ENCODE measurements at regions not wholly inside any gene's neighbourhood (a gene's known extent, or its start where the extent isn't known, plus 50 kb on each side); places are given as distances from the start of the nearest gene placed in this dataset.
"Not testable (repeated sequence)": the region's sequence is repeated elsewhere in the genome, so short reads cannot be mapped to it uniquely, and the experiment has no call there.

DNA sequence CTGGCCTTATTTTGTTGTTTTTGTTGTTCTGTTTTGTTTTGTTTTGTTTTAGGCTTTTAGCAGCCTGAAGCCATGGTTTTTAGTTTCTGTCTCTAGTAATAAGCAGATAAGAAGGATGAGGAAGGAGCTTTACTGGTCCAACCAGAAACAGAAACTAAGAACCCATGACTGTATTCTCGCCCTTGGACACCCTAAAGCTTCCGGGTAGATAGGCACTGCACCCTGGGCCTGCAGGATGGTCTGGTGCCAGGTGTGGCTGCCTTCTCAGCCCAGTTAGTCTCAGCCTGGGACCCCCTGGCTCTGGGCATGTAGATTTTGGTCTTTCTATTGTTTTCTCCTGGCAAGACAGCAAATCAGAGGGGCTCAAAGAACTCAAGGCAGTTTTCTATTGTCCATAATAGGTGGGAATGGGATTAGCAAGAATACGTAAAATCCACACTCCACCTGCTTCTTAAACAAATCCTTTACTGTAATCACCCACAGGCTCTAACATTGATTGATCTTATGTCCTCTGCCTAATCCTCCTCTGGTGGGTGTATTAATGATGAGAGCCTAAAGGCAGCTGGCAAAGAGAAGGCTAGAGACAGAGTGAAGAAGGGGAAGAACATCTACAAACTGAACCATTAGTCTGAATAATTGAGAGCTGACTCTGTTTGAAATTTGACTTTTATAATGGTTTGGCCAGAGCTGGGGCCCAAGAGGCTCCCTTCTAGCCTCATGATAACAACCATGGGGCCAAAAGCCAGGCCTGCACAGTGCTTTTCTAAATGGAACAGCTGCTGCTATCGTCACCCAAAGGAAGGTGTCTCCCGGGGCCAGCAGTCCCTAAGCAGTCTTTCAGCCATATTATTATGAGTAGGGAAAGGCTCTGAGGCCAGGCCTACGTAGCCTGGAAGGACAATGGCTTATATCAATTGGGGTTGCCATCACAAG lies 106.8 kb upstream of the ATP1A1 start:
- DNase-seq: peak; percentile 23

- no peak for DNase-seq
These were observed 106.2 kb upstream of the ATP1A1 start for GRCh38 chr1:116266864-116267212.

- peak; percentile 4 for DNase-seq
These were observed 104.8 kb upstream of the ATP1A1 start for GRCh38 chr1:116268211-116268610.

- DNase-seq: no peak
These were observed 102.6 kb upstream of the ATP1A1 start for GRCh38 chr1:116270316-116271057.

DNA sequence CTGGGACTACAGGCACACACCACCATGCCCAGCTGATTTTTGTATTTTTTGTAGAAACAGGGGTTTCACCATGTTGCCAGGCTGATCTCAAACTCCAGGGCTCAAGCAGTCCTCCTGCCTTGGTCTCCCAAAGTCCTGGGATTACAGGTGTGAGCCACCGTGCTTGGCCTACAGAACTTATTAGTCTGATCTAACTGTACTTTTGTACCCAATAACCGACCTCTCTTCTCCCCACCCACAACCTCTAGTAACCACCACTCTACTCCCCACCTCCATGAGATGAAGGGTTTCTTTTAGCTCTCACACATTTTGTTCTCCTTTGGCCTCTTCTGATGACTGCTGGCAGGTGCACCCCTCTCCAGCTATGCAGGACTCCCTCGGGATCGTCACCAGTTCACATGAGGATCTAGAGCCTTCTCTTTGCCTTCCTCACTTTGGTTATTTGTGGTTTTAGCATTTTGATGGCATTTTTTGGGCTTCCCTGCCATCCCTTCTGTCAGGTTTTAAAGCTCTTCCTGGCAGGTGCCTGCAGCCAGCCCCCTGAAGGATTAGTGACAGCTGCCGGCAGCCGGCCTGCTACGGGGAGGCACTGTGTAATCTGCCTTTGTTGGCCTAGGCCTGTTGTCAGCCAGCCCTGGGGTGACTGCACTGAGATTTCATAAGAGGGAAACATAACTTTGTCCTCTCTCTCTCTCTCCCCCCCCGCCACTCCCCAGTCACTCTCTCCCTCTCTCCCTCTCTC lies 99.8 kb upstream of the ATP1A1 start:
- no peak for DNase-seq

DNA sequence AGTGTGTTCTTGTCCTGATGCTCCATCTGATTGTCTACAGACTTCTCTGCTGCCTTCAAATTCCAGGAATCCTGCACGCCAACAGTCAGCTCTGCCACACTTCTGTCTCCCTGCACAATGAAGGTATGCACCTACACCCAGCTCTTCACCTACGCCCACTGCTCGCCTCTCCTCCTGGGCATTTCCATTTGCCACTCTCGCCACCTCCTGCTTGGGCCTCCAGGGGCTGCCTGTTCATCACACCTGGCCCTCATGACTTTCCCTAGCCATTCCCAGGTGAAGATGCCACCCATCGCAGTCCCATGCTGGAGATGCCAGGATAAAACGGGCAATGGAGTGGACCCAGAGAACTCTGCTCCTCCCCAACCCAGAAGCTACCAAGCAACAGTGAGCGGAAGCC lies 96.5 kb upstream of the ATP1A1 start:
- DNase-seq: no peak

GRCh38 chr1:116277840-116278540 lies 95.1 kb upstream of the ATP1A1 start:
- no peak for DNase-seq

- DNase-seq: no peak
These were observed 94.5 kb upstream of the ATP1A1 start for GRCh38 chr1:116278541-116278866.

GRCh38 chr1:116279715-116280114 lies 93.3 kb upstream of the ATP1A1 start:
- no peak for DNase-seq

DNA sequence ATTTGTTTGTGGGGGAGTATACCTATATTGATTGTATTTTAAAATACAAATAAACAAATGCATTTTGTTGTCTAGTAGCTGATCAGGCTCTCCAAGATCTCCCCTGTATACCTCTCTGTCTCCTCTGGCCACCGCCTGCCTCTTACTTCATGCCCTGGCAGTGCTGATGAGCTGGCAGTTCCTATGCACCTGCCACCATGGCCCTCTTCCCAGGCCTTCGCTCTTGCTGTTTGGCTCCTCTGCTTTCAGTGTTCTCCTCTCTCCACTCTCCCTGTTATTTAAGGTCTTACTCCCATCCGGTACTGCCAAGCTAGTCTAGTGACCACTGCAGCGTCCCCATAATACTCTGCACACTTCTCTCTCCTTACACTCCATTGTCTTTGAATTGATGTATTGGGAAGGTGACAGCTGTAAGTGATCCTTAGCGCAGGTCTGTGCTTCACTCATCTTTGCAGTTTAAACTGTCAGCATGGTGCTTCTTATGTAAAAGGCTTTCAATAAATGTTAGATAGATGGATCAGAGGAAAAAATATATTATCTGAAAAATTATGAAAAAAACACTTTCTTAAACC lies 88.1 kb upstream of the ATP1A1 start:
- DNase-seq: no peak

DNA sequence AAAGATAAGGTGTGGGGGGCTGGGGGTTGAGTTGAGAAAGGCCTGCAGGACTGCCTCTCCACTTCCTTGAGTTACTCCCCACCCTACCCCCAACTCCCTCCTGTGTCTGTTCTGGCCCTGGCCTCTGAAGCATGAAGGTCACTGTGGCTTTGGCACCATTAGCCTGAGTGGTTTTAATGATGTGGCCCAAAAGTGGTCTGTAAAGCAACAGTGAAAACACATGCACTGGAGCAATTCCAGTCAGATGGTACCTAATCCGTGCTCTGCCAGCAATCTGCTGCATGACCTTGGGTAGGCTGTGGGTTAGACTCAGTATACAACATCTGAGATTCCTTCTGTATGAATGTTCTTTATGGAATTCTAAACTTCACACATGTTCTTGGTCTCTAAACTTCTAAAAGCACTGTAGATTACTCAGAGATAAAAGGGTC lies 86.5 kb upstream of the ATP1A1 start:
- no peak for DNase-seq

DNA sequence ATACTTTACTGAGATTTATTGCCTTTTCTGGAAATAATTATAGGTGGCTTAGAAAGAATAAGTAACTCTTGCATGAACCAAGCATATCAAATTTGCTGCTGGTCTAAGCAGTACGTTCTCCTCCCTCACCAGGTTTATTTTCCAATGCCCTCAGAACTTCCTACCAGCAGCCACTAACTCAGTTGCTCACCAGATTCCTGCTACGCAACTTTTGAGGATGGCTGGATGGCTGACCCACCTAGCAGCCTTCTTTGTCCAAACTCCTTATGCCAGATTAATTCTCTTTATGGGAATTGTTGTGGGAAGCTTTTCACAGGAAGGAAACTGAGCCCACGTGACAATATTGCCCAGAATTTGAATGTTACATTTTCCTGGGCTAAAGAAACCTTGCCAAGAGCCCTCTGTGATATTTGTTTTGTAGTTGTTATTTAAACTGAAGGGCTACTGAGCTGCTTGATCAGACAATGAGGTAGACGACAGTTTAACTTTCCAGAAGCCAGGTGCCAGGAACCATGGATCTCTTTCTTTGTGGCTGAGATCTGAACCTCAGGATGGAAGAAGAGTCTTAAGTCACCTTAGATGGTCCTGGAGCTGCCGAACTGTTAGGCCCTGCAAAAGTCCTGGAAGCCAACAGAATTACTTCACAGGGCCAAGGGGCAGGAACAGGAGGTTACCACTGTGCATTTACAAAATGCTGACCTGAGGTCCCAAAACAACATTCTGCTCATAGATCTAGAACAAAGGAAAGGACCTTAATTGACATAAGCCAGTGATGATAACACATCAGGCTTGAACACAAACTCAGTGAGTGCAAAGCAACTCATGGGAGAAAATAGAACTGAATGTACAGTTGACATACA lies 85.5 kb upstream of the ATP1A1 start:
- DNase-seq: no peak

GRCh38 chr1:116288201-116288598 lies 84.8 kb upstream of the ATP1A1 start:
- DNase-seq: peak; percentile 26

DNA sequence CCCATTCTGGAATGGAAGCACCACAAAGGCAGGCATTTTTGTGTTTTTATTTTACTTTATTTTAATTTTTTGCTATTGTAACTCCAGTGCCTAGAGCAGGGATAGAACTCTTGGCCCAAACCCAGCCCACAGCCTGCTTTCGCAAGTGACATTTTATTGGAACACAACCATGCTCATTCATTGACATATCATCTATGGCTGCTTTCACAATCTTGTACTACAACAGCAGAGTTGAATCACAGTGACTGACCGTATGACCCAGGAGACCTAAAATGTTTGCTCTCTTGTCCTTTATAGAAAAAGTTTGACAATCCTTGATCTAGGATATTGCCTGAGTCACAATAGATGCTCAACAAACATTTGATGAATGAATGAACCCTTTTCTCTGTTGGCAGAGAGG lies 83.9 kb upstream of the ATP1A1 start:
- no peak for DNase-seq

- DNase-seq: no peak
These were observed 82.8 kb upstream of the ATP1A1 start for GRCh38 chr1:116290085-116290705.

GRCh38 chr1:116291024-116291423 lies 82.0 kb upstream of the ATP1A1 start:
- DNase-seq: no peak

GRCh38 chr1:116292929-116293725 lies 79.9 kb upstream of the ATP1A1 start:
- no peak for DNase-seq

DNA sequence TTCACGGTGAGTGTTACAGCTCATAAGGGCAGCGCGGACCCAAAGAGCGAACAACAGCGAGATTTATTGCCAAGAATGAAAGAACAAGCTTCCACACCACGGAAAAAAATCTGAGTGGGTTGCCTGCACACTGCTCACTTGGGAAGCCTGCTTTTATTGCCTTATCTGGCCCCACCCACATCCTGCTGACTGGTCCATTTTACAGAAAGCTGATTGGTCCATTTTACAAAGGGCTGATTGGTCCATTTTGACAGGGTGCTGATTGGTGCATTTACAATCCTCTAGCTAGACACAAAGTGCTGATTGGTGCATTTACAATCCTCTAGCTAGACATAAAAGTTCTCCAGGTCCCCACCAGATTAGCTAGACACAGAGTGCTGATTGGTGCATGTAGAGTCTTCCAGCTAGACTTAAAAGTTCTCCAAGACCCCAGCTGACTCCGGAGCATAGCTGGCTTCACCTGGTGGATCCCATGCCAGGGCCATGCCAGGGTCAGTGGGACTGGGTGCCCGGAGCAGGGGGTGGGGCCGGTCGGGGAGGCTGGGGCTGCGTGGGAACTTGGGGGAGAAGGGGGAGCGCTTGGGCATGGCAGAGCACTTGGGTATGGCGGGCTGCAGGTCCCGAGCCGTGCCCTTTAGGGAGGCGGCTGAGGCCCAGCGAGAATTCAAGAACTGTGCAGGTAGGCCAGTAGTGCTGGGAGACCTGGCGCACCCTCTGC lies 75.4 kb upstream of the ATP1A1 start:
- DNase-seq: no peak

DNA sequence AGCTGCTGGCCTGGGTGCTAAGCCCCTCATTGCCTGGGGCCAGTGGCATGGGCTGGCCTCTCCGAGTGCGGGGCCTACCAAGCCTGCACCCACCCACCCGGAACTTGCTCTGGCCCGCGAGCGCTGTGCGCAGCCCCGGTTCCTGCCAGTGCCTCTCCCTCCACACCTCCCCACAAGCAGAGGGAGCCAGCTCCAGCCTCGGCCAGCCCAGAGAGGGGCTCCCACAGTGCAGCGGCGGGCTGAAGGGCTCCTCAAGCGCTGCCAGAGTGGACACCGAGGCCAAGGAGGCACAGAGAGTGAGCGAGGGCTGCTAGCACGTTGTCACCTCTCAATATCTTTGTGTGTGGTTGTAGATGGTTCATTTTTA lies 74.8 kb upstream of the ATP1A1 start:
- DNase-seq: not testable (repeated sequence)

DNA sequence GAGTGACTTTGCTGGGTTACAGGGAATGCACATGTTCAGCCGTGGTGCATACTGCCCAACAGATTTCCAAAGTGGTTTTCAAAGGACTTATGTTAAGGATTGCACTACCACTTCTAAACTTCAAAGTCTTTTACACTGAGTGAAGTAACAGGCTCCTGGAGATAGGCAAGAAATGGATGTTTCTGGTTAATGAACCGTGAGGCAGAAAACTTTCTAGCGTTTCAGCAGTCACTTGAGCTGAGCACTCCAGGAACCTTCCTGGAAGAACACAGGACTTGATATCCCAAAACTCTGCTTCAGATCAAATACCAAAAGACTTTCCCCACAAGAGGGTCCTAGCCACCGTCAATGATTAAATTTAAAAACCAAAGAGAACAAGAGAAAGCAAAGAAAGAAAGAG lies 74.3 kb upstream of the ATP1A1 start:
- no peak for DNase-seq

Data from MV-4-11 (cell line).